GM12874 (cell line): ENCODE measurements at regions not wholly inside any gene's neighbourhood (a gene's known extent, or its start where the extent isn't known, plus 50 kb on each side); places are given as distances from the start of the nearest gene placed in this dataset.

ENCODE experiments used
- CTCF ChIP-seq: IDR thresholded peaks from 2 replicates; pipeline ENCODE4 v1.5.1; 2011; ENCODE audit warnings: low read depth, mild to moderate bottlenecking, control low read depth, low read length, moderate library complexity; ENCODE audit not compliant: insufficient read depth

- no peak for TF ChIP-seq CTCF
These were observed 80.0 kb upstream of the NTRK2 start for GRCh38 chr9:84589542-84589941.

GRCh38 chr9:84590706-84591105 is 78.8 kb upstream of the NTRK2 start:
- no peak for TF ChIP-seq CTCF

GRCh38 chr9:84592918-84593317 is 76.6 kb upstream of the NTRK2 start:
- TF ChIP-seq CTCF = no peak

- TF ChIP-seq CTCF = no peak
These were observed 76.2 kb upstream of the NTRK2 start for GRCh38 chr9:84593352-84593751.

GRCh38 chr9:84597131-84597530 is 72.4 kb upstream of the NTRK2 start:
- no peak for TF ChIP-seq CTCF

GRCh38 chr9:84598921-84599636 is 70.5 kb upstream of the NTRK2 start:
- TF ChIP-seq CTCF = no peak

- no peak for TF ChIP-seq CTCF
These were observed 68.8 kb upstream of the NTRK2 start for GRCh38 chr9:84600739-84601138.
